HEK293T (cell line): ENCODE measurements at regions not wholly inside any gene's neighbourhood (a gene's known extent, or its start where the extent isn't known, plus 50 kb on each side); places are given as distances from the start of the nearest gene placed in this dataset.

Experiments used
- CTCF ChIA-PET: fragments of 350-600 bp; formaldehyde crosslinking; extraction: SDS; loops from one replicate; lab custom pipeline; 2021; ENCODE audit warnings: antibody characterized with exemption, inconsistent platforms; lab: Yijun Ruan, JAX
- POLR2A ChIA-PET: fragments of 350-600 bp; formaldehyde crosslinking; extraction: SDS; loops from one replicate; lab custom pipeline; 2020; ENCODE audit warnings: antibody characterized with exemption, inconsistent platforms; lab: Yijun Ruan, JAX
- DNase-seq: peaks from one replicate; pipeline ENCODE4 v3.0.0; 2012; ENCODE audit warnings: mixed read lengths; ENCODE audit errors: extremely low spot score
- ARNT ChIP-seq: fragments of 450-650 bp; IDR thresholded peaks from 2 replicates; pipeline ENCODE4 v1.6.1; 2017; ENCODE audit warnings: mild to moderate bottlenecking
- BHLHE40 ChIP-seq: fragments of 450-650 bp; IDR thresholded peaks from 2 replicates; pipeline ENCODE4 v1.6.1; 2016; ENCODE audit warnings: mild to moderate bottlenecking, moderate library complexity, borderline replicate concordance
- CTBP1 ChIP-seq: fragments of 450-650 bp; IDR thresholded peaks from 2 replicates; pipeline ENCODE4 v1.6.1; 2016; ENCODE audit warnings: borderline replicate concordance
- ELF4 ChIP-seq: fragments of 450-650 bp; IDR thresholded peaks from 2 replicates; pipeline ENCODE4 v1.6.1; 2017; ENCODE audit warnings: antibody characterized with exemption
- FOXA1 ChIP-seq: fragments of 450-650 bp; IDR thresholded peaks from 2 replicates; pipeline ENCODE4 v1.6.1; 2016; ENCODE audit warnings: mild to moderate bottlenecking
- FOXK2 ChIP-seq: fragments of 450-650 bp; IDR thresholded peaks from 2 replicates; pipeline ENCODE4 v1.6.1; 2016; ENCODE audit warnings: mild to moderate bottlenecking
- FOXM1 ChIP-seq: fragments of 450-650 bp; IDR thresholded peaks from 2 replicates; pipeline ENCODE4 v1.6.1; 2017; ENCODE audit warnings: mild to moderate bottlenecking, borderline replicate concordance
- L3MBTL2 ChIP-seq: fragments of 450-650 bp; conservative IDR thresholded peaks from 2 replicates; pipeline ENCODE4 v1.6.1; 2016; ENCODE audit warnings: mild to moderate bottlenecking
- NFRKB ChIP-seq: fragments of 450-650 bp; IDR thresholded peaks from 2 replicates; pipeline ENCODE4 v1.6.1; 2016; ENCODE audit warnings: mild to moderate bottlenecking, moderate library complexity
- SP1 ChIP-seq: fragments of 450-650 bp; IDR thresholded peaks from 2 replicates; pipeline ENCODE4 v1.6.1; 2017
- SUZ12 ChIP-seq: fragments of 450-650 bp; IDR thresholded peaks from 2 replicates; pipeline ENCODE4 v1.6.1; 2016; ENCODE audit warnings: mild to moderate bottlenecking
- ZNF384 ChIP-seq: fragments of 450-650 bp; IDR thresholded peaks from 2 replicates; pipeline ENCODE4 v1.6.1; 2016
- TF ChIP-seq, protein P1 (sequence below): fragments of 450-650 bp; IDR thresholded peaks from 2 replicates; pipeline ENCODE4 v1.6.1; 2016

GRCh38 chr2:226487573-226487972, 312.0 kb downstream of the IRS1 start:
- TF ChIP-seq, protein P1, sequence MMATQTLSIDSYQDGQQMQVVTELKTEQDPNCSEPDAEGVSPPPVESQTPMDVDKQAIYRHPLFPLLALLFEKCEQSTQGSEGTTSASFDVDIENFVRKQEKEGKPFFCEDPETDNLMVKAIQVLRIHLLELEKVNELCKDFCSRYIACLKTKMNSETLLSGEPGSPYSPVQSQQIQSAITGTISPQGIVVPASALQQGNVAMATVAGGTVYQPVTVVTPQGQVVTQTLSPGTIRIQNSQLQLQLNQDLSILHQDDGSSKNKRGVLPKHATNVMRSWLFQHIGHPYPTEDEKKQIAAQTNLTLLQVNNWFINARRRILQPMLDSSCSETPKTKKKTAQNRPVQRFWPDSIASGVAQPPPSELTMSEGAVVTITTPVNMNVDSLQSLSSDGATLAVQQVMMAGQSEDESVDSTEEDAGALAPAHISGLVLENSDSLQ: no peak
- no peak for TF ChIP-seq ARNT
- no peak for TF ChIP-seq ELF4
- no peak for TF ChIP-seq NFRKB
- TF ChIP-seq L3MBTL2: no peak
- no peak for TF ChIP-seq ZNF384
- ChIA-PET CTCF (no interaction called here), POLR2A (no interaction called here)
- no peak for DNase-seq

DNA sequence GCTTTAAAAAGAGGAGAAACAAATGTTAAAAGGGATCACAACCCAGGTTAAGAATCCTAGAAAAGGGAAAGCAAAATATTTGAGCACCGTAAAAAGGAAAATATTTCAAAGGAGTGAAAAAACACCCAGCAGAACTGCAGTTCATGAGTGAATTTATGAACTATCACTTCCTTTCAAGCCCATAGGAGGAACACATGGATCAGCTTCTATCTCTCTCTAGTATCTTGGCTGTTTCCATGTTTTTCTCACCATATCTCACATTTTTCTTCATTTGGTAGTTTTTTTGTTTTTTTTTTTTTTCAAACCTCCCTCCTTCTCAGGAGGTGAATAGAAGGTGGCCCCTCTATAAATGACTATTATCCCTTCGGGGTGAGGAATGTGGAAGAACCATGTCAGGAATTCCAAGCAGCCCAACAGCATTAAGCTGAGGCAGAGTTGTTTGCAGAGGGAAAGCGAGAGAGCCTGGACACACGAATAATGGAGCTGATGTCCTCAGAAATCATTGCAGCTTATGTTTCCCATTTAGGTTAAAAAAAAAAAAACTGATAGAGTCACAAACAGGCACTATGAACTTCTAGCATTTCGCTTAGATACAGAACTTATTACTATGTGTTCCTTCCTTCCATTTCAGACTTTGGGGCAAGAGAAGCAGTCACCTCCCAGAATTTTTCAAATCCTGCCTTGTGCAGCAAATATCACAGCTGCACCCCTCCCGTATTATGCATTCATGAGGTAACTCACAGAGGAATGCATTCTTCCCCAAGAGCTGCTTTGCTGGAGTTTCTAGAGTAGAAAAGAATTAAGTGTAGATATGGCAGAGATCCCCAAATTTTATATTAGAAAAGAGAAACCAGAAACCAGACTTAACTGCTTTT, 315.6 kb downstream of the IRS1 start:
- CTCF ChIA-PET: no interaction called here
- POLR2A ChIA-PET: no interaction called here
- no peak for DNase-seq
- TF ChIP-seq, protein P1: no peak
- TF ChIP-seq ELF4 (no peak), ARNT (no peak)

GRCh38 chr2:226483143-226483542, 316.5 kb downstream of the IRS1 start:
- POLR2A ChIA-PET: no interaction called here
- CTCF ChIA-PET: no interaction called here
- TF ChIP-seq SP1 (no peak), ARNT (no peak), ELF4 (no peak), FOXK2 (no peak), SUZ12 (no peak), NFRKB (no peak)
- DNase-seq: no peak

DNA sequence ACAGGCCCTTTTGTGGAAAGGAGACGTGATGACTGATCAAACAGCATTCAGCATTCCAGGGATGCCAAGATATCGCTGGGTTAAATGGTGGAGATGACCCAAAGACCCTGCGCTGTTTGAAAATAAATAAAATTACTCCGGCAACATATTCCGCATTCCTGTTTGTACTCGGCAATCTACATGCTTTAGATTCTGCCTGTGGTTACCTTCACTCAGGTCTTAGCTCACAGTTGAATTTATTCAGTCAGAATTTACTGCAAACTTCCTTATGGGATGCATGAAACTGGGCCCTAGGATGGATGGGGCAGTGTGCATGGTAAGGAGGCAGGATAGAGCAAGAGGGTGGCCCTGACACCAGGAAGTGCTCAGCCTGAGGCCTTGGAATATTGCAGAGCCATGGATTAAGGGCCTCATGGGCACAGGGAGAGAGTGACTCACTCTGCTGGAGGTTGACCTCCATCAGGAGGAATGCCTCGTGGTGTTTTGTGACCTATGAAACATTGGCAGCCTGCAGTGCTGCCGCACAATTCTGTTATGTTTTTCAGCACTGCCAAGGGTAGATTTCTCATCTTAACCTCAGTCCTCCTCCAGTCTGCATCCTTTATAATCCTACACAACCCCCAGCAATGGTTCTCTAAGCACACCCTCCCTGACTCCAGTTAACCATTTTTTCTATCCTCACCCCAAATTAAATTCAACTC, 321.4 kb downstream of the IRS1 start:
- ChIA-PET CTCF (no interaction called here), POLR2A (no interaction called here)
- no peak for TF ChIP-seq FOXK2
- TF ChIP-seq ZNF384: no peak
- TF ChIP-seq FOXA1: no peak
- TF ChIP-seq, protein P1: no peak
- DNase-seq: no peak

- CTCF ChIA-PET: no interaction called here
These were observed 322.2 kb downstream of the IRS1 start for GRCh38 chr2:226477221-226478108.

DNA sequence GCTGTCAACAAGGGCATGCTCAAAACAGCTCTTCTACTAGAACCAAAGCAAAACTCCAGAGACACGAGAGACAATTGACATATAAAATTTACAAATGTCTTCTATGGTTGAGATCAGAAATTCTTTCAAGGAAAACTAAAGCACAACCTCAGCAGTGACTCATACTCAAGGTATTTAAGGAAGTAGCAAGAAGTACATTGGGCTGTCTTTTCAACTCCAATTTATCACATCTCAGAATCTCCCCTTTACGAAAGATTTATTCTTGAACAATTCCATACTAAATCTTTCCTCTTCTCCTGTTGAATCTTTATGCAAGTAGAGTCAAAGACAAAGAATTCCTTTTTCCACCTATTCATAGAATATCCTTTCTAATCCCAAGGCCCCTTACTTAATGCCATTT, 324.0 kb downstream of the IRS1 start:
- CTCF ChIA-PET: interaction anchor here (0.7 kb wide), 1 partner anchor 1549 kb away, joined by 5 read pairs; no protein-coding TSS in a partner anchor
- no peak for DNase-seq
- TF ChIP-seq FOXM1 (no peak), FOXA1 (no peak), NFRKB (no peak)
- POLR2A ChIA-PET: no interaction called here

More at GRCh38 chr2:226477221-226478108, 322.2 kb downstream of the IRS1 start:
- TF ChIP-seq CTBP1: no peak
- POLR2A ChIA-PET: no interaction called here
- no peak for DNase-seq

DNA sequence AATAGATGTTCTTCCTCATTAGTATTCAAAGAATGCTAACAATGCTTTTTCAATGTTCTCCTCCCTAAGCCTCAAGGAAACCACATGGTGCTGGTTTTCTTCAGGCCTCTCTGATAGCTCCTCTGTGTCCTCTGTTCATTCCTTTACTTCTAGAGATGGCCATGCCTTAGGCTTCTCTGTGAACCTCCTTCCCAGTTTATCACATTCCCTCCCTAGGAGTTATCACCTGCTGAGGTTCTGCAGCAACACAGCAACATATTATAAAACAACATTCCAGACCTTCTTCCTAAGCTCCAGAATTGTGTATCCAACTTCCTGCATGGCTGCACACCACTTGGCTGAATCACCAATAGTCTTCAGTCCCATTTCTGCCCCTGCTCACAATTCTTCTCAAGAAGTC, 325.5 kb downstream of the IRS1 start:
- CTCF ChIA-PET: no interaction called here
- POLR2A ChIA-PET: no interaction called here
- DNase-seq: no peak
- TF ChIP-seq, protein P1: no peak
- no peak for TF ChIP-seq BHLHE40
- TF ChIP-seq ZNF384: no peak
